GM18508 (cell line): ENCODE measurements at regions not wholly inside any gene's neighbourhood (a gene's known extent, or its start where the extent isn't known, plus 50 kb on each side); places are given as distances from the start of the nearest gene placed in this dataset.
"Not testable (repeated sequence)": the region's sequence is repeated elsewhere in the genome, so short reads cannot be mapped to it uniquely, and the experiment has no call there.

ENCODE experiments used
- ATAC-seq: cut with Tn5 transposase; IDR thresholded peaks from one replicate; pipeline ENCODE4 v1.9.1; 2021; ENCODE audit warnings: moderate number of reproducible peaks; ENCODE audit not compliant: insufficient read depth, unreplicated experiment

DNA sequence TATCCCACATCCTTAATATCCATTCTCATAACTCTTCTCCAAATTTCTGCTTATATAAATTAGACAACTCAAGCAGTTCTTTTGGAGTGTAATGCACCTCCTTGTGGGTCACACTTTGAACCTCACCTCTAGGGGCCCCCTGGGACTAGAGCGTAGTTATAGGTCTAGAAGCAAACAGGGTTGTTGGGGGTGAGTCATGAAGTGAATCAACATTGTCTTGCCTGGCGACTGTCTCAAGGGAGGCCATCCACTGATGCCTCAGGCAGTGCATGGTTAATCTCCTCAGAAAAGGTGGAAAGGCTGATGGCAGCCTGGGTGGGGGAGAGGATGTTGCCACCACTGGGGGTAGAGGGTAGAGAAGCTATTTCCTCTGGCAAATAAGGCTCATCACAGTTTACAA lies 129.1 kb downstream of the TNFRSF21 start:
- no peak for ATAC-seq

DNA sequence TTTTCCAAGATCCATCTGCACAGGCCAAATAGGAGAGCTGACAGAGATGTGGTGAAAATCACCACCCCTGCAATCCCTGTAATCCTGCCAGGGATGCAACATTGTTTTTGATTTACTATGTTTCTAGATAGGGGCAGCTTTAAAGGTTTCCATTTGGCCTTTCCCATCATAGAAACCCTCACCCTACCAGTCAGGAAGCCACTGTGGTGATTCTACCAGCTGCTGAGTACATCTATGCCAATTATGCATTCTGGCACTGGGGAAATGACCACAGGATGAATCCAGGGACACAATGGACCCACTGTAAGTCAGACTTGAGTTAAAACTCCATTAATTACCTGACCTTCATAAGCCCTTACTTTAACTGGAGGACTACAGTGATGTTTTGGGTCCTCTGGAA lies 130.4 kb downstream of the TNFRSF21 start:
- no peak for ATAC-seq

GRCh38 chr6:47175656-47176055 lies 133.5 kb upstream of the ADGRF1 start:
- no peak for ATAC-seq

- no peak for ATAC-seq
These were observed 132.4 kb upstream of the ADGRF1 start for GRCh38 chr6:47174502-47175023.

- ATAC-seq, result not testable (repeated sequence)
These were observed 131.9 kb upstream of the ADGRF1 start for GRCh38 chr6:47174063-47174462.

- not testable (repeated sequence) for ATAC-seq
These were observed 131.0 kb upstream of the ADGRF1 start for GRCh38 chr6:47173145-47173544.

DNA sequence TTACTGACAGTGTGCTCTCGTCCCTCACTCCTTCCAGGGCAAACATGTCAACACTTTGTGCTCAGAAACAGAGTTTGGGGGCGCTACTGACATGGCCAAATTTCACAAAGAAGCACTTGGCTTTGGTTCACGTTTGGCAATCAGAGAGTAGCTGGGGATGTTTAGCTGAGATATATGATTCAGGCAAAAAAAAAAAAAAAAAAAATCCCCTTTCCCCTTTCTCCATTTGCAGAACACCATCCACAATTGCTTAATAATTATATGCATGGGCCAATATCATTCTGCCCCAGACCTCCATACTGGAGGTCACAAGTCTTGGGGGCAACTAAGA lies 128.4 kb upstream of the ADGRF1 start:
- no peak for ATAC-seq

- ATAC-seq, result no peak
These were observed 127.9 kb upstream of the ADGRF1 start for GRCh38 chr6:47169785-47170616.

DNA sequence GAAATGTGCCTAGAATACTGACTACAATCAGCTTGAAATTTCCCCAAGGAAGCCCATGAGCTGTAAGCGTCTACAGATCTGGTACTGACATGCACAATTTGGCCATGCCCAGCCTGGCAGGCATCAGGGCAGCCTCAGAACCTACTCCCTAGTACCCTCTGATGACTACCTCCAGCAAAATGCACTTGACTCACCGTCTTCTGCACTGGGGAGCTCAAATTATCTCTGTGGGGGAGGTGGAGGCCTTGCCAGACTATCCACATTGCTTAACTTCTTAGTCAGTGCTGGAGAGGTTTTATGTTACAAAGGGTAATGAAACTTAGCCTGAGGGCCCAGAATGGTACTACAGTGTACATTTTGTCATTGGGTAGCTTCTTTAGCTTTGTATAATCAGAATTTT lies 126.0 kb upstream of the ADGRF1 start:
- no peak for ATAC-seq

DNA sequence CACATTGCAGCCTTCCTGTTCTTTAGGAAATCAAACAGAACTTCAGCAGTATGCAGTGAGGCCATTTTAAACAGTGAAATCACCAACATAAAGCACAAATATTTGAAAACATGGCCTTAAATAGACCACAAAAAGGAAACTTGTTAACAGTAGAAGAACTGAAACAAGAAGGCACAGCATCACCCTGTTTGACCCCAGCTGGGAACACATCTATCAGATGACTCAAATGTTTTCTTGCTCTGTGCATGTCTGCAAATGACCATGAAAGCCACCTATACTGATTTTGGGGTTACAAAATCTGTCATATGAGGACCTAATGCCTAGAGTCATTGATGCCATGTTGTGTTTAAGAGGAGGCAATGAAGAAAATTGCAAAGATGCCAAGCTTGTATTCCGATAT lies 123.8 kb upstream of the ADGRF1 start:
- ATAC-seq, result peak; percentile 68

DNA sequence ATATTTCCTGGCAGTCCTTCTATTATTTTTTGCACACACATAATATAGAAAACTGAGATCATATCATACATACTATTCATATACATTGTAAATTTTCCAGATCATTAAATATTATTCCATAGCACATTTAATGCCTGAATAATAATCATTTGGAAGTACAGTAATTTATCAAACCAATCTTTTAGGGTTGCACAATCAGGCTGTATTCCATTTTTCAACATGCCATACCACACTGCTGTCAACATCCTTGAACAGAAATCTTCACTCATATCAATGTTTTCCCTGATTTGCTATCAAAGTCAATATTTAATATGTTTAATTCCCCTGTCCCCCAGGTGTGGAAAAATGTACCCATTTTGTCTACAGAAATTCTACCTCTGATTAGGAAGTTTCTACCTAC lies 122.7 kb upstream of the ADGRF1 start:
- no peak for ATAC-seq

DNA sequence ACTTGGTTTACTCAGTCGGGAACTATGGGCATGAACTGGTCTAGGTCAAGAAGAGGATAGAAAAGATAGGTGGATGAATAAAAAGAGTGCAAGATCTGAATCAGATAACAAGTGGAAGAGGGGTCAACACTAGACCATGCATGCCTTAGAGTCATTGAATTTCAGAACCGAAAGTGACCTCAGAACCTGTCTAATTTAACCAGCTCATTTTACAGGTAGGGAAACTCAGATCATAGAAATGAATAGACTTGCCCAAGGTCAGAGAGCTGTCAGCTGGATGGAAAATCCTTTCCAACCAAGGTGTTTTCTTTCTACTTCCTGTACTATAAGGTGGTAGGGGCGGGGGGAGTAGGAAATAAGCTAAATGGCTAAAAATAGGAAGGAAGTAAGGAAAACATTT lies 121.4 kb upstream of the ADGRF1 start:
- ATAC-seq, result no peak

DNA sequence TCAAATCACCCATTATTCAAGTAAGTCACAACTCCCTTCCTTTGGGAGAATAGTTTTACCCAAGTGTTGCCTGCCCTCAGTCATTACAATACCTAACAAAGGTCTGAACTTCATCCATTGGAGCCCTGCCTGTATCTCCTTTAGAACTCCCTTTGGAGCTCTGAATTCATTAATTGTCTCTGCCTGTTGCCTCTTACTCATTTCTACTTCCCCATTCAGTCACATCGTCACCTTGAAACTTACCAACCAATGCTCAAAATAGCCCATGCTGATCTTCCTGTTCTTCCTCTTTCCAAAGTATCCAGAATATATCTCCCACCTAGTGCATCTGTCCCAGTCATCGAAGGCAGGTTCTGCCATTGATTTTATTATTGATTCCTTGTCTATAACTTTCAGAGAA lies 120.7 kb upstream of the ADGRF1 start:
- ATAC-seq, result no peak

- ATAC-seq, result no peak
These were observed 120.1 kb upstream of the ADGRF1 start for GRCh38 chr6:47162231-47162630.

GRCh38 chr6:47161176-47161687 lies 119.1 kb upstream of the ADGRF1 start:
- ATAC-seq, result no peak

DNA sequence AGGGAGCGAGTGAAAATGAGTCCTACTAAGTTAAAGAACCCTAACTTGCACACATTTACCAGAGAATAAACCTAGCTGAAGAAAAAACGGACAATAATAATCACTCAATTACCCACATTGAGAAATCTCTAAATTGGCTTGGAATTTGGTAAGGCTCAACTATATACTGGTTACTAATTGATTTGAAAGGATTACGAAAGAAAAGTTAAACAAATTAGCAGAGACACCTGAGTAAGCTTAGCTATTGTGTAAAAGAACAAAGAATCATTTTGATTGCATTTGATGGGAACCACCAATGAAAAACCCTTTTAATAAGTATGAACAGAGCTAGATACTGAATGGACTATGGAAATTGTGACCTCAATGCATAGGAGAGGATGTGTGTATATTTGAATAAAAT lies 118.6 kb upstream of the ADGRF1 start:
- no peak for ATAC-seq

DNA sequence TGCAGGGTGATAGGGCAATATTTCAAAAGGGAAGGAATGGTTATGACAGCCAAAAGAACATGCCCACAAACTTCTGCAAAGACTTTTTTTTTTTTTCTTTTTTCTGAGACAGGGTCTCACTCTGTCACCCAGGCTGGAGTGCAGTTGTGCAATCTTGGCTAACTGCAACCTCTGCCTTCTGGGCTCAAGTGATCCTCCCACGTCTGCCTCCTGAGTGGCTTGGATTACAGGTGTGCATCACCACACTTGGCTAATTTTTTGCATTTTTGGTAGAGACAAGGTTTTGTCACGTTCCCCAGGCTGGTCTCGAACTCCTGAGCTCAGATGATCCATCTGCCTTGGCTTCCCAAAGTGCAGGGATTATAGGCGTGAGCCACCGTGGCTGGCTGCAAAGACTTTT lies 117.6 kb upstream of the ADGRF1 start:
- no peak for ATAC-seq

- no peak for ATAC-seq
These were observed 115.6 kb upstream of the ADGRF1 start for GRCh38 chr6:47157653-47158219.

GRCh38 chr6:47157063-47157462 lies 114.9 kb upstream of the ADGRF1 start:
- no peak for ATAC-seq

DNA sequence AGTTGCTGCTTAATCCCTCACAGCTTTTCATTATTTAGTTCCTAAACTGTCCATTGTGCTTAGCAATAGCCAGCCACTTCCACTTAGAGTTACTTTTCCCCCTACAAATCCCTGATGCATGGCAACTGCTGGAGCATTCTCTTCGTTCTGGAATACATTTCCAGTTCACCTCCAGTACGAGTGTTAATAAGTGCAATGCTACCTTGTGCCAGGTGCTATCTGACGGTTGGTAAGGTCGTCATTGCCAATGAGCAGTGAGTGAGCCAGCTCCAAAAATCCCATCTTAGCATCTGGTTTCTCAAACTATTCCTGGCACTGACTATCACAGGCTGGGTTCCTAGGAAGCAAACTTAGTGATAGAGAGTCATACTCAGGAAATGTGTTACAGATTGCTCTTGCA lies 114.1 kb upstream of the ADGRF1 start:
- ATAC-seq, result no peak

- ATAC-seq, result no peak
These were observed 111.2 kb upstream of the ADGRF1 start for GRCh38 chr6:47153404-47153755.
